ES-I3 (cell line): ENCODE measurements at regions not wholly inside any gene's neighbourhood (a gene's known extent, or its start where the extent isn't known, plus 50 kb on each side); places are given as distances from the start of the nearest gene placed in this dataset.
"Not testable (repeated sequence)": the region's sequence is repeated elsewhere in the genome, so short reads cannot be mapped to it uniquely, and the experiment has no call there.

Experiments
- H3K36me3 ChIP-seq: 2 replicates; pipeline ENCODE4 v1.6.1; 2013; ENCODE audit warnings: mild to moderate bottlenecking, low read length, control low read depth, moderate library complexity; ENCODE audit not compliant: insufficient read depth
- H3K4me1 ChIP-seq: 2 replicates; pipeline ENCODE4 v1.6.1; 2013; ENCODE audit warnings: mild to moderate bottlenecking, control low read depth, low read length; ENCODE audit not compliant: insufficient read depth
- H3K9ac ChIP-seq: 2 replicates; pipeline ENCODE4 v1.6.1; 2013; ENCODE audit warnings: low read depth, mild to moderate bottlenecking, low read length, moderate library complexity
- H3K9me3 ChIP-seq: 2 replicates; pipeline ENCODE4 v1.6.1; 2013; ENCODE audit warnings: mild to moderate bottlenecking, low read length, moderate library complexity; ENCODE audit not compliant: control insufficient read depth, insufficient read depth

- Histone ChIP-seq H3K36me3 (no peaks in the 10 kb centered on the region), H3K4me1 (no peaks in the 10 kb centered on the region)
Measured at GRCh38 chr6:92292067-92292466, 1127.3 kb downstream of the EPHA7 start.

GRCh38 chr6:92289831-92290230 lies 1129.5 kb downstream of the EPHA7 start:
- Histone ChIP-seq H3K4me1 (no peaks in the 10 kb centered on the region), H3K36me3 (no peaks in the 10 kb centered on the region), H3K9me3 (no peaks in the 10 kb centered on the region), H3K9ac (no peak overlapping the region)

More at GRCh38 chr6:92292067-92292466, 1127.3 kb downstream of the EPHA7 start:
- Histone ChIP-seq H3K9me3 (no peaks in the 10 kb centered on the region), H3K9ac (no peak overlapping the region)

GRCh38 chr6:92281571-92282076 lies 1137.7 kb downstream of the EPHA7 start:
- Histone ChIP-seq H3K36me3 (no peaks in the 10 kb centered on the region), H3K4me1 (no peaks in the 10 kb centered on the region), H3K9me3 (no peaks in the 10 kb centered on the region), H3K9ac (no peak overlapping the region)

GRCh38 chr6:92275150-92275549 lies 1144.2 kb downstream of the EPHA7 start:
- no peaks in the 10 kb centered on the region for H3K36me3 ChIP-seq
- no peak overlapping the region for H3K9ac ChIP-seq
- no peaks in the 10 kb centered on the region for H3K9me3 ChIP-seq
- no peaks in the 10 kb centered on the region for H3K4me1 ChIP-seq

- Histone ChIP-seq H3K9me3 (no peaks in the 10 kb centered on the region), H3K36me3 (no peaks in the 10 kb centered on the region), H3K9ac (no peak overlapping the region), H3K4me1 (no peaks in the 10 kb centered on the region)
Measured at GRCh38 chr6:92274588-92274987, 1144.8 kb downstream of the EPHA7 start.

- Histone ChIP-seq H3K36me3 (no peaks in the 10 kb centered on the region), H3K4me1 (no peaks in the 10 kb centered on the region), H3K9ac (no peak overlapping the region), H3K9me3 (no peaks in the 10 kb centered on the region)
Measured at GRCh38 chr6:92273694-92274093, 1145.7 kb downstream of the EPHA7 start.

GRCh38 chr6:92271091-92271490 lies 1148.3 kb downstream of the EPHA7 start:
- Histone ChIP-seq H3K9me3 (no peaks in the 10 kb centered on the region), H3K4me1 (no peaks in the 10 kb centered on the region), H3K9ac (no peak overlapping the region), H3K36me3 (no peaks in the 10 kb centered on the region)

GRCh38 chr6:92270365-92270764 lies 1149.0 kb downstream of the EPHA7 start:
- Histone ChIP-seq H3K9me3 (no peaks in the 10 kb centered on the region), H3K9ac (no peak overlapping the region), H3K4me1 (no peaks in the 10 kb centered on the region), H3K36me3 (no peaks in the 10 kb centered on the region)

- Histone ChIP-seq H3K4me1 (no peaks in the 10 kb centered on the region), H3K9ac (no peak overlapping the region), H3K36me3 (no peaks in the 10 kb centered on the region), H3K9me3 (no peaks in the 10 kb centered on the region)
Measured at GRCh38 chr6:92267335-92267734, 1152.0 kb downstream of the EPHA7 start.

- Histone ChIP-seq H3K9me3 (no peaks in the 10 kb centered on the region), H3K36me3 (no peaks in the 10 kb centered on the region), H3K9ac (no peak overlapping the region), H3K4me1 (no peaks in the 10 kb centered on the region)
Measured at GRCh38 chr6:92263864-92264263, 1155.5 kb downstream of the EPHA7 start.

- H3K9me3 ChIP-seq, result no peaks in the 10 kb centered on the region
- no peaks in the 10 kb centered on the region for H3K36me3 ChIP-seq
- no peaks in the 10 kb centered on the region for H3K4me1 ChIP-seq
- no peak overlapping the region for H3K9ac ChIP-seq
Measured at GRCh38 chr6:92259171-92259570, 1160.2 kb downstream of the EPHA7 start.

GRCh38 chr6:92243315-92243714 lies 1176.0 kb downstream of the EPHA7 start:
- no peaks in the 10 kb centered on the region for H3K9me3 ChIP-seq

GRCh38 chr6:92231171-92231701 lies 1188.1 kb downstream of the EPHA7 start:
- Histone ChIP-seq H3K9ac (no peak overlapping the region), H3K4me1 (no peaks in the 10 kb centered on the region; the same call in 1 of the 2 replicates), H3K9me3 (no peaks in the 10 kb centered on the region)

More at GRCh38 chr6:92243315-92243714, 1176.0 kb downstream of the EPHA7 start:
- no peaks in the 10 kb centered on the region for H3K4me1 ChIP-seq
- no peak overlapping the region for H3K9ac ChIP-seq
- H3K36me3 ChIP-seq, result no peaks in the 10 kb centered on the region

GRCh38 chr6:92219987-92220386 lies 1199.4 kb downstream of the EPHA7 start:
- not testable (repeated sequence) for H3K9me3 ChIP-seq, H3K36me3 ChIP-seq, H3K9ac ChIP-seq, H3K4me1 ChIP-seq

More at GRCh38 chr6:92231171-92231701, 1188.1 kb downstream of the EPHA7 start:
- H3K36me3 ChIP-seq, result no peaks in the 10 kb centered on the region

GRCh38 chr6:92216717-92217116 lies 1202.6 kb downstream of the EPHA7 start:
- H3K9me3 ChIP-seq, result peaks cover 2% of the 10 kb centered on the region; the same call in 1 of the 2 replicates
- H3K36me3 ChIP-seq, result no peaks in the 10 kb centered on the region
- no peaks in the 10 kb centered on the region for H3K4me1 ChIP-seq
- H3K9ac ChIP-seq, result no peak overlapping the region
